Endothelial cell (in vitro differentiated cells): ENCODE measurements at regions not wholly inside any gene's neighbourhood (a gene's known extent, or its start where the extent isn't known, plus 50 kb on each side); places are given as distances from the start of the nearest gene placed in this dataset.

Source experiments
- DNase-seq: peaks from one replicate; pipeline ENCODE4 v3.0.0; 2021; ENCODE audit warnings: low spot score
- H3K27ac Mint-ChIP-seq: one replicate; pipeline ENCODE4 v1.8.0; 2021; ENCODE audit warnings: mixed read lengths, inconsistent platforms; ENCODE audit not compliant: unreplicated experiment
- H3K27me3 Mint-ChIP-seq: one replicate; pipeline ENCODE4 v1.8.0; 2021; ENCODE audit warnings: mild to moderate bottlenecking, moderate library complexity, mixed read lengths, inconsistent platforms; ENCODE audit not compliant: unreplicated experiment
- H3K36me3 Mint-ChIP-seq: one replicate; pipeline ENCODE4 v1.8.0; 2021; ENCODE audit warnings: mild to moderate bottlenecking, low read depth, mixed read lengths, inconsistent platforms; ENCODE audit not compliant: unreplicated experiment
- H3K4me1 Mint-ChIP-seq: one replicate; pipeline ENCODE4 v1.8.0; 2021; ENCODE audit warnings: mild to moderate bottlenecking, mixed read lengths, inconsistent platforms; ENCODE audit not compliant: unreplicated experiment
- H3K4me3 Mint-ChIP-seq: one replicate; pipeline ENCODE4 v1.8.0; 2021; ENCODE audit warnings: mild to moderate bottlenecking, mixed read lengths, inconsistent platforms; ENCODE audit not compliant: unreplicated experiment
- H3K9me3 Mint-ChIP-seq: one replicate; pipeline ENCODE4 v1.8.0; 2021; ENCODE audit warnings: mixed read lengths, inconsistent platforms; ENCODE audit not compliant: unreplicated experiment
- TF ChIP-seq, protein P1 (sequence below): fragments of 200-600 bp; sonication (generic); IDR thresholded peaks from one replicate; pipeline ENCODE4 v1.5.0; 2021; ENCODE audit warnings: antibody characterized with exemption; ENCODE audit not compliant: unreplicated experiment

DNA sequence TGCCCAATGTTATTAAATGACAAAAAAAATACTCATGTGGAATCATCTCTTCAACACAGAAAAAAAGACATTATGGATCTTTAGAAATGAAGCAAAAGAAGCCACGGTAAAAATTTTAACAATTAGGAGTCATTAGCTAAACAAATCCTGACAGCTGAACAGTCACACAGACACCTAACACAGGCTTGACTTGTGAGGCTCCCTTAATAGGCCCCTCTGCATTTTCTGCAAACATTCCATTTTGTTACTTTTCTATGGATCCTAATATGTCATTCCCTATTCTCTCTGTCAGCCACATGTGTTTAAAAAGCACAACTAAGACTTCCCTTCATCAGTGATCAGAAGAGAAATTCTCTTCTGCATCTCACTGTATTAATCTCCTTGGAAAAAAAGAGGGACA, 1331.5 kb downstream of the CDH8 start:
- no peak for DNase-seq
- TF ChIP-seq, protein P1, sequence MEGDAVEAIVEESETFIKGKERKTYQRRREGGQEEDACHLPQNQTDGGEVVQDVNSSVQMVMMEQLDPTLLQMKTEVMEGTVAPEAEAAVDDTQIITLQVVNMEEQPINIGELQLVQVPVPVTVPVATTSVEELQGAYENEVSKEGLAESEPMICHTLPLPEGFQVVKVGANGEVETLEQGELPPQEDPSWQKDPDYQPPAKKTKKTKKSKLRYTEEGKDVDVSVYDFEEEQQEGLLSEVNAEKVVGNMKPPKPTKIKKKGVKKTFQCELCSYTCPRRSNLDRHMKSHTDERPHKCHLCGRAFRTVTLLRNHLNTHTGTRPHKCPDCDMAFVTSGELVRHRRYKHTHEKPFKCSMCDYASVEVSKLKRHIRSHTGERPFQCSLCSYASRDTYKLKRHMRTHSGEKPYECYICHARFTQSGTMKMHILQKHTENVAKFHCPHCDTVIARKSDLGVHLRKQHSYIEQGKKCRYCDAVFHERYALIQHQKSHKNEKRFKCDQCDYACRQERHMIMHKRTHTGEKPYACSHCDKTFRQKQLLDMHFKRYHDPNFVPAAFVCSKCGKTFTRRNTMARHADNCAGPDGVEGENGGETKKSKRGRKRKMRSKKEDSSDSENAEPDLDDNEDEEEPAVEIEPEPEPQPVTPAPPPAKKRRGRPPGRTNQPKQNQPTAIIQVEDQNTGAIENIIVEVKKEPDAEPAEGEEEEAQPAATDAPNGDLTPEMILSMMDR = no peak
- Mint-ChIP-seq H3K27ac (no peak overlapping the region), H3K4me3 (no peak overlapping the region), H3K36me3 (no peaks in the 10 kb centered on the region), H3K9me3 (no peaks in the 10 kb centered on the region), H3K4me1 (no peaks in the 10 kb centered on the region), H3K27me3 (no peaks in the 10 kb centered on the region)

DNA sequence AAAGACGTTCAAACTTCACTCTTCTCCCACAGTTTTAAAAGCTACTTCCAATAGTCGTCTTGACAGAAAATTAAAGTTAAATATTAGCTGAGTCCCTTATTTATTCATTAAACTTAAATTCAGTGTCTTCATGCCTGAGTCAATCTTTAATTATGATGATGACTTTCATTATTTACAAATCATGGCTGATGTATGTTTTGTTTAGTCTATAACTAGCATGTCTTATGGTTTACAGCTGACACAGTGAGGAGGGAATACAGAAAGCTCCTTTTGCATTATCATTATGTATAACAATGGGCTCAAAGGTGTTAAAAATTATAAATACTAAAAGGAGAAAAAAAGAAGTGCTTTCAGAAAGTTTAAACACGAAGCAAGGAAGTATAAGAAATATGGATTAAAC, 1333.1 kb downstream of the CDH8 start:
- Mint-ChIP-seq H3K27me3 (no peaks in the 10 kb centered on the region), H3K4me1 (no peaks in the 10 kb centered on the region), H3K27ac (no peak overlapping the region), H3K36me3 (no peaks in the 10 kb centered on the region), H3K4me3 (no peak overlapping the region), H3K9me3 (no peaks in the 10 kb centered on the region)
- no peak for DNase-seq
- TF ChIP-seq, protein P1 = no peak

DNA sequence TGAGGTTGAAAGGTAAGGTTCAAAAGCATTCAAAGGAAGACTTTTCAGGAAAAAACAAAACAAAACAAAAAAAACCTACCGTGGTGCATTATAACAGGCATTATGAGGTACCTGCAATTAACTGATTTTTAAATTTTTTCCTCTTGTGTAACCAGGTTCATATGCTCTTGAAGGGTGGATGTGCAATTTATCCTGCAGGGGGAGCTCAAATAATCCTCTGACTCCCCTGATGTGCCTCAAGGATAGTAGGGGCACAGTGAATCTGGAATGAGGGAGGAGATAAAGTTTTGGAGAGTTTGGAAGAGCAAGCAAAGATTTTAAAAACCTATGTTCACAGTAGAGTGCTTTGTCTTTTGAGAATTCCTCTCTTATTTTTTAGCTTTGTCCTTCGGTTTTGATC, 1349.4 kb downstream of the CDH8 start:
- no peaks in the 10 kb centered on the region for H3K4me1 Mint-ChIP-seq
- H3K4me3 Mint-ChIP-seq = no peak overlapping the region
- no peak overlapping the region for H3K27ac Mint-ChIP-seq
- H3K9me3 Mint-ChIP-seq = no peaks in the 10 kb centered on the region
- peaks cover 2% of the 10 kb centered on the region for H3K27me3 Mint-ChIP-seq
- H3K36me3 Mint-ChIP-seq = no peaks in the 10 kb centered on the region
- no peak for DNase-seq
- TF ChIP-seq, protein P1 = peak; percentile 24

DNA sequence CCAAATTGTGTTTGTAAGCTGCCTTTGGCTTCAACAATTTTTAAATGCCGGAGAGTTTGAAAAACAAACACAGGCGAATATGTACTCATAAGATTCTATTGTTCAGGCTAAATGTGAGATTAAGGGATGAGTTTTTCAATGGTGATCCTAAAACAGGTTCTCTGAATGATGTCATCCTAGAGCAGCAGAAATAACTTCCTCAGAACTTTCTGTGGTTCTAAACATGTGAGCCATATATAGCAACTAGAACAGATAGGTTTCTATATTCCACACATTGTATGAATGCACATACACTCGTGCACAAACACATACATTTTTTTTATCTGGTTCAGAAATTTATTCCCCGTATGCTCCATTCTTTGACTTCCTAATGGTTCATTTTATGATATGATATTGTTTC, 1352.2 kb downstream of the CDH8 start:
- TF ChIP-seq, protein P1 = no peak
- H3K27ac Mint-ChIP-seq = no peak overlapping the region
- H3K4me3 Mint-ChIP-seq = no peak overlapping the region
- no peaks in the 10 kb centered on the region for H3K9me3 Mint-ChIP-seq
- no peaks in the 10 kb centered on the region for H3K27me3 Mint-ChIP-seq
- DNase-seq = no peak
- no peaks in the 10 kb centered on the region for H3K4me1 Mint-ChIP-seq
- no peaks in the 10 kb centered on the region for H3K36me3 Mint-ChIP-seq

DNA sequence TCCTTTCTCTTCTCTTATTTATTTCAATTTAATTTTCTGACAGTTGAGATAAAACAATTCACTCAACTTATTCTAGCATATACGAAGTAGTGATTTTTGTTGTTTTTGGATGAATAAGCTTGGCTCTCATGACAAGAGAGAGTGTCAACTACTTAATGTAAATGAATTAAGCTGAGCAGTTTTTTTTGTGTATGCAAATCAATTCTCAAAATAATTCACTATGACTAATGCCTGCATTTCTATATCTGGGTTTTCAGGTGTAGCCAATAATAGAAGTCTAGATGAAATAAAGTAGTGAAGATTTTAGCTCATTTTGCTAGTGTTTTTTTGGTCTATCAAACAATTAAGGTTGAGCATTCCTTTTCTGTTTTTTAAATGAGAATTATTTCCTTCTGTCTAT, 1354.0 kb downstream of the CDH8 start:
- H3K9me3 Mint-ChIP-seq = no peaks in the 10 kb centered on the region
- TF ChIP-seq, protein P1 = no peak
- no peaks in the 10 kb centered on the region for H3K4me1 Mint-ChIP-seq
- H3K36me3 Mint-ChIP-seq = no peaks in the 10 kb centered on the region
- no peak for DNase-seq
- no peak overlapping the region for H3K4me3 Mint-ChIP-seq
- no peaks in the 10 kb centered on the region for H3K27me3 Mint-ChIP-seq
- H3K27ac Mint-ChIP-seq = no peak overlapping the region
